ENCODE measurements at regions not wholly inside any gene's neighbourhood (a gene's known extent, or its start where the extent isn't known, plus 50 kb on each side); places are given as distances from the start of the nearest gene placed in this dataset.
A peak's percentile ranks its signal among the peaks of the same experiment; 100 is the strongest.
"Not testable (repeated sequence)": the region's sequence is repeated elsewhere in the genome, so short reads cannot be mapped to it uniquely, and the experiment has no call there.

GRCh38 chr14:97074456-97074855 lies 277.3 kb downstream of the VRK1 start:
- no peak for DNase-seq (ENCODE audit: low read depth)

DNA sequence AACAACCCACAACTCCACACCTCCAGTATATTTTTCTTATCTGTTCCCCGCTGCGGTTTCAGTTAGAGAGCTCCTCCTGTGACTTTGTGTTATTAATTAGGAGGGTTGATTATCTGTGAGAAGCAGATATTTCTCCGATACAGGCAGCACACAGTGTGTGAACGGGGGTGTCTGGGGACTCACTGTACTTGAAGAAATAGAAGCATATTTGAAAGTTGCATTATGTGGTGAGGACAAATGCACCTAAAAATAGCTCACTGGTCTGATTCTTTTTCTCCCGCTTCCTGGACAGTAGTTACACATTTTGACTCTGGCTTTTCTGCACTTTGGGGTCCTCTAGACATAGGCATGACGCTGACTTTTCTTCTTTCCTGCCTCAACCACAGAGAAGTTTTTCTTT lies 277.7 kb downstream of the VRK1 start:
- DNase-seq (ENCODE audit: low read depth) = no peak

DNA sequence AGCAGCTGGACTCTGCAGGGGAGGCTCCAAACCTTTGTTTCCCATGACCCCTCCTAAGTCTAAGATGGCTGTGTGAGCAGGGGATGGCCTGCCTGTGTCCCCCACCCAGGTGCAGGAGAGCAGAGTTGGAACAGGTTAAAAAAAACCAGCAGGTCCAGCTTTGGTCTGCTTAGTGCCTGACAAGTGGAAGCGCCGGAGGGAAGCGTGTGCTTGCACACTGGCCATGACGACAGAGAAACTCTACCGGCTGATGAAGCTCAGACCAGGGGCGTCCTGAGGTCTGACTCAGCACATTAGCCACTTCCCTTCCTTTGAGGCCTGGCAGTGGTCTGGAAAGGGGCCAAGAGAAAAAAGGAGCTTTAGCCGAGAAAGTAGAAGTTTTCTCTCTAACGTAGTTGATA lies 280.1 kb downstream of the VRK1 start:
- no peak for DNase-seq (ENCODE audit: low read depth)

GRCh38 chr14:97077687-97078086 lies 280.5 kb downstream of the VRK1 start:
- DNase-seq (ENCODE audit: low read depth) = no peak

- DNase-seq (ENCODE audit: low read depth) = no peak
Observed at GRCh38 chr14:97080991-97081390, 283.8 kb downstream of the VRK1 start.

GRCh38 chr14:97095269-97095668 lies 298.1 kb downstream of the VRK1 start:
- no peak for DNase-seq (ENCODE audit: low read depth)

- DNase-seq (ENCODE audit: low read depth) = no peak
Observed at GRCh38 chr14:97097296-97097695, 300.1 kb downstream of the VRK1 start.

DNA sequence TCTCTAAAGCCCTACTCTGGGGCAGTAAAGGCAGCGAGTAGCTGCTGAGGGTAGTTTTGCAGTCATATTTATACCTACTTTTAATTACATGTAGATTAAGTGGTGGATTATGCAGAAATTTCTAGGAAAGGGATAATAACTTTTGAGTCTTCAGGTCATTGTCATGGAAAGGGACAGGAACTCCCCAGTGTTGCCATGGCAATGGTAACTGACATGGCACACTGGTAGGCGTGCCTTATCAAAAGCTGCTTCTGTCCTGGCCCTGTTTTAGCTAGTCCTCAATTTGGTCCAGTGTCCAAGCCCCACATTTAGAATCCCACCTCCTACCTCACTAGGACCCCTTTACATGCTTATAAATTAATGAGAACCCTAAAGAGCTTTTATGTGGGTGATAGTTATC lies 303.1 kb downstream of the VRK1 start:
- DNase-seq (ENCODE audit: low read depth) = no peak

DNA sequence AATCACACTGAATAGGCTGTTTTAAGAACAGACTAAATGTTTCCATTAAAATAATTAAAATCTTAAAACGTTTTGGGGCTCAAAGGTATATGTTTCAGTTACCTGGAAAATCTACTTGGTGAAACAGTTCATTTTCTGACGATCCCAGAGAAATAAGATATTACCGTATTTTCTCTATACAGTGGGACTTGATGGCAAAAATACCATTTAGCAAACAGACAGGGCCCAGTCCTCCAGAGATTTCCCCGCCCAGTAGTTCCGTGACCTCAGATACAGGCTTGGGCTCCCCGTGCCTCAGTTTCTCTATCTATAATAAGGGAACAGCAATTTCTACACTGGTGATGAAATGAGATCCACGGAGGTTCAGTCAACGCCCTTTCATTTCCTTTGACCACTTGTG lies 304.4 kb downstream of the VRK1 start:
- DNase-seq (ENCODE audit: low read depth) = no peak

DNA sequence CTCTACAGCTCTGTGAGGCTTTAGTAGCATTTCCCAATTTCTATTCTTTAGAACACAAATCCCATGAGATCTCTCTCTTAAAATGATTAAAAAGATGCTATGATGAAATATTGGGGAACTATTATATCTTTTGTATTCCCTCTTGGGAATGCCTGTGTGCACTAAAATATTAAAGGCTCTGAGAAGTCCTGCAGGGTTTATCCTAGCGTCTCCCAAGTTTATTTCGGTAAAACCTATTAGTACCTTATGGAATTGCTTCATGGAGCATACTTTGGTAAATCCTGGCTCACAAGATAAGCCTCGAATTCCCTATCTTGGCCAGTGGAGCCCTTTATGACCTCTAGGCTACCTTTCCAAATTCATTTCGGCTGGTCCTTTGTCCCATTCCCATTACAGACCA lies 306.8 kb downstream of the VRK1 start:
- no peak for DNase-seq (ENCODE audit: low read depth)

DNA sequence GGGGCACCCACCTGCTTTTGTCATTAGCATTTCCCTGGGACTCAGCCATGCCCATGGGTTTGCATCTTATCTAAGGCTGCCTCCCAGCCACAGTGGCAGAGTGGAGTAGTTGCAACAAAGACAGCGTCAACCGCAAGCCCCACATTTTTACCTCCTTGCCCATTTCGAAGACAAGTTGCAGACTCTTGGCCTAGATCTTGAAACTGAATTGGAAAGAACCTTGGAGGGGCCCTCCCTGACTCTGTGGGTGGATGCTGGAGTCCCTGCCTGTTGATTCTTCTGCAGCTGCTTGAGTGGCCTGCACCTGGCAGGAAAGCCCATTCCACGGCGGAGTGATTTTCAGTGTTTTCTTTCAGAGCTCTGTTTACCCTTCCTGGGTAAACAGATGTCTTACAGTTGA lies 309.0 kb downstream of the VRK1 start:
- DNase-seq (ENCODE audit: low read depth) = no peak

DNA sequence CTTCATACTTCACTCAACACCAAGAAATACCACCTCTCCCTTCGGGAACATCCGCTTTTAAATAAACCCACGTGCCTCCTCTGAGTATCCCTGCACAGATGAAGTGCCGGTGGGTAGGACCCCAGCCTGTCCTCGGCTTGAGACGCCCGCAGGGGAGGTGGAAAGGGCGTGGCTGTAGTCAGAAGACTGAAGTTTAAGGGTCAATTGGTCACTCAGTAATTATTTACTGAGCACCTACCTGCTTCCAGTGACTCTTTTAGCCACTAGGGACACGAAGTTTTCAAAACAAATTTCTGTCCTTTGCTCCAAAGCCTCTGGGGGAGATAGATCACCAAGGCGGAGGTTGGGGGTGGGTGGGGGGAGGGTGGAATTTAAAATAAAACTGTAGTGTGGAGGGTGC lies 309.4 kb downstream of the VRK1 start:
- DNase-seq (ENCODE audit: low read depth) = no peak

- no peak for DNase-seq (ENCODE audit: low read depth)
Observed at GRCh38 chr14:97107080-97107479, 309.9 kb downstream of the VRK1 start.

DNA sequence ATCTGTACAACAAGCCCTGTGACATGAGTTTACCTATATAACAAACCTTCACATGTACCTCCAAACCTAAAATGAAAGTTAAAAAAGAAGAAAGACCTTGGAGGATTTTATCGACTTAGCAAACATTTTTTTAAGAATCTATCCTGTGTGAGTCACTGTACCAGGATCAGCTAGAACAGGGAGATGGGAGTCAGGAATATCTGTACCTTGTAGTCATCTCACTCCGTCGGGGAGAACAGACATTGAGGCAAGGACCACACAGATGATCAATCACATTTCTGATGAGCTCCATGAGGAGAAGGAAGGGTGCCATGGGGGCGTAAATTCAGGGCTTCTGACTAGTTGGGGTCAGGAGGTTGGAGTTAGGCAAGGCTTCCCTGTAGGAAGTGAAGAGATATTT lies 310.6 kb downstream of the VRK1 start:
- DNase-seq (ENCODE audit: low read depth) = no peak

DNA sequence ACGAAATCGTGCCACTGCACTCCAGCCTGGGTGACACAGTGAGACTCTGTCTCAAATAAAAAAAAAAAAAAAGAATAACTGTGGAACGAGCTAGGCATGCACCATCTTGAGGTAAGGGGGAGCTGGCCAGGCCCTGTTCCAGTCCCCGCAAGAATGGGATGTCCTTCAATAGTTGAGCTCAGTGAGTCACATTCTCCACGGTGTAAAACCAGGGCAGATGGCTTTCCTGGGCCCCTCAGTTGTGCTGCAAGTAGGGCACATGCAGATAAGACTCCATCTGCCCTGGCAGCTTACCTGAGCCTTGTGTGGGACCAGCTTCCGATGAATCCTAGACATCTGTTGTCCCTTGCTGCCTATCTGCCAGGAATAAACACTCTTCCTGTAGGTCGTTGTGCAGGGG lies 312.1 kb downstream of the VRK1 start:
- no peak for DNase-seq (ENCODE audit: low read depth)

DNA sequence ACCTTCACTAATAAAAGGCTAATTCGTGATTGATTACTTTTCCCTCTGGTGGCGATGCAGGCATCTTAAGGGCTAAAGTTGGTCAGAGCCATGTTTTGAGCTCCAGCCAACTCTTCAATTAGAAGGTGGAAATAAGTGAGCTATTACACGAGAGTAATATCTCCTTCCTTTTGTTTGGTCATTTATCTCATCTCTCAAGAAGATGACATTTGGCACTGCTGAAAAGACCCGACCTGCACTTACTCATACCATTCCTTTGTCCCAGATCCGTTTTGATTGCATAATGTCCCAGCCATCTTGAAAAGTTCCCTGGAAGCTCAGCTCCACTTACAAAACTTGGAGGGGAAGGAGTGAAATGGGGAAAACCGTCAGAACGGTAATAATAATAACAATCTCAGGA lies 316.2 kb downstream of the VRK1 start:
- DNase-seq (ENCODE audit: low read depth) = no peak

DNA sequence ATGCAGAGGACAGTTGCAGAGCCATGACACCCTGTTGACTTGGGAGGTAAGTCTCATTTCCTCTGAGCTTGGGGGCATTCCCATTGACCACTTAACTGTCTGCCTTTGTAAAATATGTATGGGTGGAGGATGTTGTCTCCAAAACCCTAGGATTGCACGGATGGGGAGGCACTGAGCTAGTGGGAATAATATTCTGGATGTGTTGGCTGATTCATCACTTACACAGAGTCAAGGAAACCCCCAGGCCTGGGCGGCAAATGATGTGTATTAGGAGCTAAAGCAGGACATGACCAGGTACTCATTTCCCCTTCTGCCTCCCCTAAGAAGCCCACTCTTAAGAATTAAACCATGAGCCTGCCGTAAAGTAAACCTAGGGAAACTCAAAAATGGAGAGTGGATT lies 319.4 kb downstream of the VRK1 start:
- no peak for DNase-seq (ENCODE audit: low read depth)

- no peak for DNase-seq (ENCODE audit: low read depth)
Observed at GRCh38 chr14:97117693-97118092, 320.5 kb downstream of the VRK1 start.

DNA sequence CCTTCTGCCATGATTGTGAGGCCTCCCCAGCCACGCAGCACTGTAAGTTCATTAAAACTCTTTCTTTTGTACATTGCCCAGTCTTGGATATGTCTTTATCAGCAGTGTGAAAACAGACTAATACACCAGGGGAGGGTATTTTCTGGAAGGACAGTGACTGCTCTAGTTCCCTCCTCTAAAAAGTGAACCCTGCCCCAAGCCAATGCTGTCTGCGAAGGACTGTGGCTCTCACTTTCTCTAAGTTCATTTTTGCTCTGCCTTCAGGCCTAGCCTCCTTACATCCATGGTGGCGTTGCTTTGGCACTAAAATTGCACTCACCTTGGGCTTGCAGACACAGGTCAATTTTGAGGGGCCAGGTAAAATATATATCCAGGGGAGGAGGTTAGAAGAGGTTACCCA lies 323.0 kb downstream of the VRK1 start:
- DNase-seq (ENCODE audit: low read depth) = no peak

DNA sequence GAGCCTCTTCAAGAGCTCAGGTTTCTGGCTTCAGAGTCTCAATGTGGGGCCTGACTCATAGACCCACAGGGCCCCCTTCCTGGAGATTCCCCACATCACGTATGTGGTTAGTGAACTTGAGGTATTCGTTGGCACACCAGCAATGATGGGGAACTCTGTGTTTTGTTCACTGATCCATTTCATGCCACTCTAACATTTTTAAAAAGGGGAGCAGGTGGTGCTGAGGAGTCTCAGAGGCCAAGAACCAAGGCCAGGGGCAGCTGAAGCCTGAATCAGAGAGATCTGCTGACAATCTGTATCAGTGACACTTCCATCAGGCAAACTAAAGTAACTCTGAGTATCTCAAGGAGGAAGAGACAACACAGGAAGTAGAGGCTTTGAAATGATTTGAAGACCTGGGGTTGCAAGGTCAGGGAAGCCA lies 323.4 kb downstream of the VRK1 start:
- DNase-seq (ENCODE audit: low read depth) = peak; percentile 19

- no peak for DNase-seq (ENCODE audit: low read depth)
Observed at GRCh38 chr14:97129639-97130038, 332.5 kb downstream of the VRK1 start.

- not testable (repeated sequence) for DNase-seq (ENCODE audit: low read depth)
Observed at GRCh38 chr14:97135847-97136246, 338.7 kb downstream of the VRK1 start.

DNA sequence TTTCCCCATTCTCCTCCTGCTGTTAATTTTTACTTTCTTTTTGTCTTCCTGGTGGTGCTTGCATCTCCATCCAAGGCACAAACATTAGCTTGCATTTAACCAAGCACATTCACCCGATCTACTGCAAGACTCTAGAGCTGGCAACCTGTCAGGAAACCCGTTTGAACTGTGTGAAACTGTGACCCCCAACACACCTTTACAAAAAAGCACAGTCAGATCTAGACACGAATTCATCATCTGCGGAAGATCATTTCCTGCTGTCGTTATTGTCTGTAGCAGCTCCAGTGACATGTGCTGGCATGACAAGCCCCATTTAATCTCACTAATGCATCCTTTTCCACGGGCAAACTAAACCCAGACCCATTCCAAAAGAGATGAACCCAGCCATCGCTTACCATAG lies 340.5 kb downstream of the VRK1 start:
- no peak for DNase-seq (ENCODE audit: low read depth)

GRCh38 chr14:97138801-97139200 lies 341.6 kb downstream of the VRK1 start:
- no peak for DNase-seq (ENCODE audit: low read depth)

- no peak for DNase-seq (ENCODE audit: low read depth)
Observed at GRCh38 chr14:97143011-97143410, 345.8 kb downstream of the VRK1 start.

Data from stimulated activated CD8-positive, alpha-beta memory T cell treated with anti-CD3 and anti-CD28 coated beads, Interleukin-4, amount 100 ng/mL, for 24 hours (primary cell).